ENCODE measurements at regions not wholly inside any gene's neighbourhood (a gene's known extent, or its start where the extent isn't known, plus 50 kb on each side); places are given as distances from the start of the nearest gene placed in this dataset.

DNA sequence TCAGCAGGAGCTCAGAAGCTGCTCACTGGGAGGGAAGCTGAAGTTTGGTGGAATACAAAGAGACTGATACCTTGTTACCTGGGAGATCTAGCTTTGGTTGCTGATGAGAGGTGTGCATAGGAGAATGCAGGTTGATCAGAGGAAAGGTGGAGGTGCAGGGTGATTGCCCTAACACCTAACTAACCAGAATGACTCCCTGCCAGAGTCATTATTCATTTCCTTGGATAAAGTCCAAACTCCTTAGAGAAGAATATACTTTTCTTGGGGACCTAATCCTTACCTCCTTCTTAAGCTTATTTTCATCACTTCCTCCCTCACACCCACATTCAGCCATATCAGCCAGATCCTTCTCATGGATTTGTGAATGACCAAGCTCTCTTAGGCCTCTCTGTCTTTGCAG, 814.2 kb upstream of the TENM4 start:
- intact Hi-C loops (cut with micrococcal nuclease; ENCODE audit: unreplicated experiment): no loop called here
- Histone ChIP-seq H3K36me3 (ENCODE audit: control insufficient read depth, insufficient read depth, low read length) (no peaks in the 10 kb centered on the region), H3K27me3 (ENCODE audit: control insufficient read depth, insufficient read depth, low read length) (no peaks in the 10 kb centered on the region), H3K4me3 (ENCODE audit: low read depth in 2 of 2, low read length in 2 of 2) (no peak overlapping the region), H3K9me3 (ENCODE audit: control insufficient read depth, insufficient read depth, low read depth, low read length) (no peaks in the 10 kb centered on the region), H3K4me1 (ENCODE audit: control insufficient read depth, insufficient read depth, low read length) (no peaks in the 10 kb centered on the region), H3K27ac (ENCODE audit: low read length) (no peak overlapping the region)
- in situ Hi-C loops (cut with HindIII; ENCODE audit: low pct_unique_long_range_greater_than_20kb, low sequenced_read_pairs): no loop called here
- no TSS peak for BruUV-seq (replicated peaks)
- ATAC-seq (no peak), DNase-seq (ENCODE audit: low read depth, low spot score) (no peak)
- TF ChIP-seq TCF7L2 (IDR thresholded peaks at IDR 0.05; ENCODE audit: low read depth, low read length): no peak
- TF ChIP-seq SIN3A (IDR thresholded peaks at IDR 0.05; ENCODE audit: borderline replicate concordance, insufficient read depth, low read depth, low read length): no peak
- TF ChIP-seq POLR2AphosphoS5 (IDR thresholded peaks at IDR 0.05; ENCODE audit: low read depth, low read length): no peak
- TF ChIP-seq REST (IDR thresholded peaks at IDR 0.05; ENCODE audit: insufficient read depth in 1 of 2, low read depth in 2 of 2, low read length in 1 of 2): no peak
- no peak for TF ChIP-seq CTCF (IDR thresholded peaks at IDR 0.05)
- ChIA-PET CTCF (no interaction called here), POLR2A (no interaction called here)

GRCh38 chr11:80241766-80242165, 800.9 kb upstream of the TENM4 start:
- TF ChIP-seq REST (IDR thresholded peaks at IDR 0.05; ENCODE audit: insufficient read depth in 1 of 2, low read depth in 2 of 2, low read length in 1 of 2): no peak
- no peak for TF ChIP-seq CTCF (IDR thresholded peaks at IDR 0.05)
- TF ChIP-seq TCF7L2 (IDR thresholded peaks at IDR 0.05; ENCODE audit: low read depth, low read length): no peak
- no peak for TF ChIP-seq POLR2AphosphoS5 (IDR thresholded peaks at IDR 0.05; ENCODE audit: low read depth, low read length)
- no peak for TF ChIP-seq SIN3A (IDR thresholded peaks at IDR 0.05; ENCODE audit: borderline replicate concordance, insufficient read depth, low read depth, low read length)
- ATAC-seq (peak; percentile 69; the same call in 1 of the 2 replicates), DNase-seq (ENCODE audit: low read depth, low spot score) (no peak)
- POLR2A ChIA-PET: no interaction called here
- CTCF ChIA-PET: no interaction called here
- Histone ChIP-seq H3K36me3 (ENCODE audit: control insufficient read depth, insufficient read depth, low read length) (no peaks in the 10 kb centered on the region), H3K4me1 (ENCODE audit: control insufficient read depth, insufficient read depth, low read length) (no peaks in the 10 kb centered on the region), H3K27ac (ENCODE audit: low read length) (no peak overlapping the region), H3K4me3 (ENCODE audit: low read depth in 2 of 2, low read length in 2 of 2) (no peak overlapping the region), H3K27me3 (ENCODE audit: control insufficient read depth, insufficient read depth, low read length) (no peaks in the 10 kb centered on the region), H3K9me3 (ENCODE audit: control insufficient read depth, insufficient read depth, low read depth, low read length) (no peaks in the 10 kb centered on the region)
- intact Hi-C loops (cut with micrococcal nuclease; ENCODE audit: unreplicated experiment): no loop called here
- no TSS peak for BruUV-seq (replicated peaks)
- in situ Hi-C loops (cut with HindIII; ENCODE audit: low pct_unique_long_range_greater_than_20kb, low sequenced_read_pairs): no loop called here

All from Panc1 (cell line).